BE2C (cell line): ENCODE measurements at regions not wholly inside any gene's neighbourhood (a gene's known extent, or its start where the extent isn't known, plus 50 kb on each side); places are given as distances from the start of the nearest gene placed in this dataset.

ENCODE experiments used
- DNase-seq: peaks from one replicate; pipeline ENCODE4 v3.0.0-alpha.2; 2020
- H3K27me3 ChIP-seq: fragments of 250-450 bp; sonication (Bioruptor Pico); 2 replicates; pipeline ENCODE4 v1.5.1; 2020; ENCODE audit warnings: mild to moderate bottlenecking
- H3K36me3 ChIP-seq: fragments of 250-450 bp; sonication (Bioruptor Pico); 2 replicates; pipeline ENCODE4 v1.5.1; 2020; ENCODE audit warnings: mild to moderate bottlenecking
- H3K4me1 ChIP-seq: fragments of 250-450 bp; sonication (Bioruptor Pico); 2 replicates; pipeline ENCODE4 v1.5.1; 2020
- H3K4me3 ChIP-seq: 2 replicates; pipeline ENCODE4 v1.5.1; 2011; ENCODE audit warnings: low read depth, low read length
- H3K9me3 ChIP-seq: fragments of 250-450 bp; sonication (Bioruptor Pico); 2 replicates; pipeline ENCODE4 v1.5.1; 2020
- TF ChIP-seq, protein P1 (sequence below): IDR thresholded peaks from 2 replicates; pipeline ENCODE4 v1.5.1; 2012; ENCODE audit warnings: mild to moderate bottlenecking, low read depth, low read length

GRCh38 chr12:125461831-125462230 is 396.6 kb downstream of the AACS start:
- TF ChIP-seq, protein P1, sequence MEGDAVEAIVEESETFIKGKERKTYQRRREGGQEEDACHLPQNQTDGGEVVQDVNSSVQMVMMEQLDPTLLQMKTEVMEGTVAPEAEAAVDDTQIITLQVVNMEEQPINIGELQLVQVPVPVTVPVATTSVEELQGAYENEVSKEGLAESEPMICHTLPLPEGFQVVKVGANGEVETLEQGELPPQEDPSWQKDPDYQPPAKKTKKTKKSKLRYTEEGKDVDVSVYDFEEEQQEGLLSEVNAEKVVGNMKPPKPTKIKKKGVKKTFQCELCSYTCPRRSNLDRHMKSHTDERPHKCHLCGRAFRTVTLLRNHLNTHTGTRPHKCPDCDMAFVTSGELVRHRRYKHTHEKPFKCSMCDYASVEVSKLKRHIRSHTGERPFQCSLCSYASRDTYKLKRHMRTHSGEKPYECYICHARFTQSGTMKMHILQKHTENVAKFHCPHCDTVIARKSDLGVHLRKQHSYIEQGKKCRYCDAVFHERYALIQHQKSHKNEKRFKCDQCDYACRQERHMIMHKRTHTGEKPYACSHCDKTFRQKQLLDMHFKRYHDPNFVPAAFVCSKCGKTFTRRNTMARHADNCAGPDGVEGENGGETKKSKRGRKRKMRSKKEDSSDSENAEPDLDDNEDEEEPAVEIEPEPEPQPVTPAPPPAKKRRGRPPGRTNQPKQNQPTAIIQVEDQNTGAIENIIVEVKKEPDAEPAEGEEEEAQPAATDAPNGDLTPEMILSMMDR, result no peak
- Histone ChIP-seq H3K36me3 (no peaks in the 10 kb centered on the region), H3K4me1 (no peaks in the 10 kb centered on the region), H3K9me3 (no peaks in the 10 kb centered on the region), H3K27me3 (no peaks in the 10 kb centered on the region), H3K4me3 (no peak overlapping the region)
- DNase-seq, result no peak

DNA sequence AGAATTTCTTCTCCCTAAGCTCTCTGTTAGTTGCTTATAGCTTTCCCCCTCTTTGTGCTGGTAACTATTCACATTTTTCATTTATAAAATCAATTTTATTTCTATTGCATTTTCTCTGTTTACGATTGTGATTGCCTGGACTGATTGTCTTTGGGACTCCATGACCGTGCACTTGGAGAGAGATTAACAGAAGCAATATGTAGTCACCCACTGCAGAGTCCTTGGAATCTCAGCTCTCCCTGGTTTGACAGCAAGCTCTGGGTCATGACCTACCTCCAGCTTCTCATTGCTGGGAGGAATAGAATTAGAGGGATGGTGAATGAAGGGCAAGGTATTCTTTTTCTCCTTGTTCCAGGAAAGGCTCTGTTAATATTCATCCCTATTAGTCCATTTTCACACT is 398.2 kb downstream of the AACS start:
- TF ChIP-seq, protein P1, result no peak
- Histone ChIP-seq H3K27me3 (no peaks in the 10 kb centered on the region), H3K4me1 (no peaks in the 10 kb centered on the region), H3K9me3 (no peaks in the 10 kb centered on the region), H3K36me3 (no peaks in the 10 kb centered on the region), H3K4me3 (no peak overlapping the region)
- no peak for DNase-seq

GRCh38 chr12:125467363-125467762 is 402.1 kb downstream of the AACS start:
- H3K4me3 ChIP-seq, result no peak overlapping the region
- TF ChIP-seq, protein P1, result no peak
- DNase-seq, result no peak
- H3K9me3 ChIP-seq, result no peaks in the 10 kb centered on the region
- H3K4me1 ChIP-seq, result no peaks in the 10 kb centered on the region
- no peaks in the 10 kb centered on the region for H3K27me3 ChIP-seq
- H3K36me3 ChIP-seq, result no peaks in the 10 kb centered on the region

GRCh38 chr12:125469683-125470082 is 404.4 kb downstream of the AACS start:
- no peaks in the 10 kb centered on the region for H3K9me3 ChIP-seq
- DNase-seq, result no peak
- H3K27me3 ChIP-seq, result no peaks in the 10 kb centered on the region
- H3K36me3 ChIP-seq, result no peaks in the 10 kb centered on the region
- TF ChIP-seq, protein P1, result no peak
- no peak overlapping the region for H3K4me3 ChIP-seq
- H3K4me1 ChIP-seq, result no peaks in the 10 kb centered on the region

GRCh38 chr12:125470838-125471783 is 405.9 kb downstream of the AACS start:
- H3K9me3 ChIP-seq, result no peaks in the 10 kb centered on the region
- H3K4me1 ChIP-seq, result no peaks in the 10 kb centered on the region
- no peak for DNase-seq
- H3K36me3 ChIP-seq, result no peaks in the 10 kb centered on the region
- no peak overlapping the region for H3K4me3 ChIP-seq
- H3K27me3 ChIP-seq, result no peaks in the 10 kb centered on the region
- TF ChIP-seq, protein P1, result no peak

DNA sequence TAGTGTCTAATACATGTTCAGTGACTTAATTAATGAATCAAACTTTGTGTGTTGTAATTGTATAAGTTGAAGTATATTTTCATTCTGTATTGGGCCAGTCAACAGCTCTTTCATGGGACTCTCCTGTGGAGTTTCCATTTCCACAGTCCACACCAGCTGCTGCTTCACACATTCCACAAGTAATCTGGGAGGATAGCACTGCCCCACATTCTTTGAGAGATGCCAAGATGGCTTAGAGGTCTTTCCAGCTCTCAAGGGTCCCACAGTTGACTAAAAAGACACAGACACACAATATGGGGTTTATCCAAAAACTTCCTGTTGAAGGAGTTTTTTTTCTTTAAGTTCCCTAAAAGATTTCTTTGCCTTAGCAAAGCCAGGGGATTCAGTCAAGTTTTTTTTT is 408.3 kb downstream of the AACS start:
- H3K4me1 ChIP-seq, result no peaks in the 10 kb centered on the region
- no peak overlapping the region for H3K4me3 ChIP-seq
- TF ChIP-seq, protein P1, result no peak

More for the DNA sequence above, 408.3 kb downstream of the AACS start:
- H3K36me3 ChIP-seq, result no peaks in the 10 kb centered on the region
- no peaks in the 10 kb centered on the region for H3K9me3 ChIP-seq
- no peaks in the 10 kb centered on the region for H3K27me3 ChIP-seq
- no peak for DNase-seq
